MCF 10A (cell line): ENCODE measurements at regions not wholly inside any gene's neighbourhood (a gene's known extent, or its start where the extent isn't known, plus 50 kb on each side); places are given as distances from the start of the nearest gene placed in this dataset.

Experiments
- BruUV-seq: library from RNA; stranded (reverse); fragments of 400-500 nt; replicated peaks from 2 replicates; lab custom pipeline; 2021; lab: Mats Ljungman, UMichigan
- CTCF ChIA-PET: fragments of 300-600 bp; sonication (Branson Sonifier 250); formaldehyde crosslinking; extraction: SDS; loops from one replicate; lab custom pipeline; 2021; ENCODE audit warnings: antibody characterized with exemption, inconsistent platforms; lab: Yijun Ruan, JAX
- POLR2A ChIA-PET: fragments of 300-600, 350-650 bp; sonication (Branson Sonifier 250); formaldehyde crosslinking; extraction: SDS; loops from one replicate; lab custom pipeline; 2020; ENCODE audit warnings: antibody characterized with exemption, inconsistent platforms; lab: Yijun Ruan, JAX
- DNase-seq: peaks from one replicate; pipeline ENCODE4 v3.0.0-alpha.2; 2018; ENCODE audit not compliant: unreplicated experiment
- H3K27ac Mint-ChIP-seq: one replicate; pipeline ENCODE4 v1.8.0; 2022; ENCODE audit warnings: mild to moderate bottlenecking, low read depth, mixed read lengths; ENCODE audit not compliant: unreplicated experiment
- H3K27me3 Mint-ChIP-seq: one replicate; pipeline ENCODE4 v1.8.0; 2022; ENCODE audit warnings: mixed read lengths; ENCODE audit not compliant: insufficient read depth, unreplicated experiment
- H3K36me3 Mint-ChIP-seq: one replicate; pipeline ENCODE4 v1.8.0; 2022; ENCODE audit warnings: mild to moderate bottlenecking, moderate library complexity, mixed read lengths; ENCODE audit not compliant: insufficient read depth, unreplicated experiment
- H3K4me1 Mint-ChIP-seq: one replicate; pipeline ENCODE4 v1.8.0; 2022; ENCODE audit warnings: mixed read lengths; ENCODE audit not compliant: insufficient read depth, unreplicated experiment
- H3K4me3 Mint-ChIP-seq: one replicate; pipeline ENCODE4 v1.8.0; 2022; ENCODE audit warnings: mild to moderate bottlenecking, moderate library complexity, mixed read lengths; ENCODE audit not compliant: unreplicated experiment
- H3K9me3 Mint-ChIP-seq: one replicate; pipeline ENCODE4 v1.8.0; 2022; ENCODE audit warnings: mixed read lengths; ENCODE audit not compliant: unreplicated experiment
- intact Hi-C: fragments of 100-400 bp; cut with micrococcal nuclease; formaldehyde crosslinking; loops from 2 replicates; pipeline ENCODE4 v1.14.1; 2022
- TF ChIP-seq, protein P1 (sequence below): fragments of 200-600 bp; IDR thresholded peaks from one replicate; pipeline ENCODE4 v1.8.0; 2022; ENCODE audit warnings: antibody characterized with exemption, mild to moderate bottlenecking; ENCODE audit not compliant: unreplicated experiment

DNA sequence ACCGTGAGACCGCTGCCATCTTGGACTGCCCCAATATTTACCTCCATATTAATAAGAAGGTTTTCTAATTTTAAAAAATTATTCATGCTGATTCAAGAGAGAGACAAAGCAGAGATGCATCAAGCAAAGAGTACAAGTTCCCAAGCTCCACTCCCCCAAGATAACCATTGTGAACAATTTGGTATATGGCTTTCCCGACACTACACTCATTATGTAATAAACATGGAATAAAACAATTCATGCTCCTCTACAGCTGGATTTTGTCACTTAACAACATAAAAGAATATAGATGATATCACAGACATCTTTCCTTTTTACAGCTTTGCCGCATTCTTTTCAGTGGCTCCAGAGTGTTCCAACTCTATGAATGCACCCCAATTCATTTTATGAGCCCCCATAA, 307.6 kb downstream of the FGFR2 start:
- Mint-ChIP-seq H3K4me1 (peaks cover 8% of the 10 kb centered on the region), H3K27ac (no peak overlapping the region), H3K9me3 (no peaks in the 10 kb centered on the region), H3K4me3 (no peak overlapping the region), H3K27me3 (no peaks in the 10 kb centered on the region), H3K36me3 (no peaks in the 10 kb centered on the region)
- CTCF ChIA-PET, result interaction anchor here (0.6 kb wide), 1 partner anchor 456 kb away, joined by 4 read pairs; no protein-coding TSS in a partner anchor
- POLR2A ChIA-PET, result no interaction called here
- no TSS peak for BruUV-seq
- no peak for DNase-seq
- TF ChIP-seq, protein P1, sequence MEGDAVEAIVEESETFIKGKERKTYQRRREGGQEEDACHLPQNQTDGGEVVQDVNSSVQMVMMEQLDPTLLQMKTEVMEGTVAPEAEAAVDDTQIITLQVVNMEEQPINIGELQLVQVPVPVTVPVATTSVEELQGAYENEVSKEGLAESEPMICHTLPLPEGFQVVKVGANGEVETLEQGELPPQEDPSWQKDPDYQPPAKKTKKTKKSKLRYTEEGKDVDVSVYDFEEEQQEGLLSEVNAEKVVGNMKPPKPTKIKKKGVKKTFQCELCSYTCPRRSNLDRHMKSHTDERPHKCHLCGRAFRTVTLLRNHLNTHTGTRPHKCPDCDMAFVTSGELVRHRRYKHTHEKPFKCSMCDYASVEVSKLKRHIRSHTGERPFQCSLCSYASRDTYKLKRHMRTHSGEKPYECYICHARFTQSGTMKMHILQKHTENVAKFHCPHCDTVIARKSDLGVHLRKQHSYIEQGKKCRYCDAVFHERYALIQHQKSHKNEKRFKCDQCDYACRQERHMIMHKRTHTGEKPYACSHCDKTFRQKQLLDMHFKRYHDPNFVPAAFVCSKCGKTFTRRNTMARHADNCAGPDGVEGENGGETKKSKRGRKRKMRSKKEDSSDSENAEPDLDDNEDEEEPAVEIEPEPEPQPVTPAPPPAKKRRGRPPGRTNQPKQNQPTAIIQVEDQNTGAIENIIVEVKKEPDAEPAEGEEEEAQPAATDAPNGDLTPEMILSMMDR, result no peak
- intact Hi-C loops, result no loop called here

DNA sequence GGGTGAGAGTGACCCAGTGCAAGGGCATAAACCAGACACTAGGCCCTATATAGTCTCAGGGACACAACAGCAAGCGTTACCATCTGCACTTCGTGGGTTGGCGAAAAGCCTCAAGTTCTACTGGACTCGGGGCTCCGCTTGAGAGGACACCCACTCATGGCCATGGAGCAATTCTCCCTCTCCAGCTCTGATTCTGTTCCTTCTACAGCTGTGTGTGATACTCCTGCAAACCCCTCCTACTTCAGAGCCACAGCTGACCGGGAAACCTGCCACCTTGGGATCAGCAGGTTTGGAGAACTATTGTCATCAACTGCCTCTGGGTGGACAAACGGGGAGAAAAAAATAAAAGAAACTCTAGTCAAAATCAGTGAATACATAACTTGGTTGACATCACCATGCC, 306.9 kb downstream of the FGFR2 start:
- intact Hi-C loops, result no loop called here
- Mint-ChIP-seq H3K9me3 (no peaks in the 10 kb centered on the region), H3K27ac (no peak overlapping the region), H3K27me3 (no peaks in the 10 kb centered on the region), H3K4me1 (peaks cover 6% of the 10 kb centered on the region), H3K36me3 (no peaks in the 10 kb centered on the region), H3K4me3 (no peak overlapping the region)
- ChIA-PET CTCF (interaction anchor here (0.6 kb wide), 1 partner anchor 346 kb away, joined by 5 read pairs; no protein-coding TSS in a partner anchor), POLR2A (no interaction called here)
- TF ChIP-seq, protein P1, result no peak
- no peak for DNase-seq
- no TSS peak for BruUV-seq

DNA sequence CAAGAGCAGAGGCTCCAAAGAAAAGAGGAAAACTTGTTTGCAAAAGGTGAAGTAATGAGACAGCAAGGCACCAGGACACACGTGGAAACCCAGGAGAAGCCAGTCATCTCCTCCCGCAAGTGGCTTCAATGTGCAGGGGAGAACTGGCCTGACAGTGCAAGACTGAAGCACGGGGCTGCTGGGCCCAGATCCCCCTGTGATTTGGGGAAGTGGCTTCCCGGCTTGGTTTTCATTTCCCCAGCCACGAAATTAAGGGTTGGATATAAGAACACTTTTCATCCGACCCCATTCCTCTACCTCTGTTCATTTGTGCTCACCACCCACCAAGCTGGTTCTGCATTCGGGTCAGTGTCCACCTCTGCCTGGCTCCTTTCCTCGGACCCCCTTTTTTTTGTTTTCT, 306.4 kb downstream of the FGFR2 start:
- Mint-ChIP-seq H3K9me3 (no peaks in the 10 kb centered on the region), H3K27ac (no peak overlapping the region), H3K27me3 (no peaks in the 10 kb centered on the region), H3K36me3 (no peaks in the 10 kb centered on the region), H3K4me3 (no peak overlapping the region), H3K4me1 (peaks cover 6% of the 10 kb centered on the region)
- intact Hi-C loops, result no loop called here
- no peak for DNase-seq
- POLR2A ChIA-PET, result no interaction called here
- BruUV-seq, result no TSS peak
- CTCF ChIA-PET, result interaction anchor here (0.6 kb wide), 1 partner anchor 346 kb away, joined by 5 read pairs; no protein-coding TSS in a partner anchor
- TF ChIP-seq, protein P1, result no peak

DNA sequence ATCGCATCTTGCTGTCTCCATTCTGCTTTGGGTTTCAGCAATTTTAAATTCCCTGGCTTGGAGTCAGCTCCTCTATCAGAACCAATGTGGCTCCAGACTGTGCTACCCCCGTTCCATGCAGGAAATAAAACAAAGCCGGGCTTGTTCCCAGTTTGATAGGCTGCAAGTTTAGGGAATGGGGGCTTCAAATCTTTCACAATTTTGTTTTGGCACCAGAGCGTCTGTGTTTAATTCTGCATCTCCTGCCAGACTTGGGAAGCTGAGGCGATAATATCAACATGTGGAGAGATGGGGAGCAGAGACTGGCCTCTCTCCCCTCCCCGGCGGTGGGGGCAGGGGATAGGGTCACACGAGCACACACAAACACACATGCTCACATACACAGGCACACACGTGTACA, 305.9 kb downstream of the FGFR2 start:
- TF ChIP-seq, protein P1, result no peak
- BruUV-seq, result no TSS peak
- Mint-ChIP-seq H3K27ac (no peak overlapping the region), H3K9me3 (no peaks in the 10 kb centered on the region), H3K27me3 (no peaks in the 10 kb centered on the region), H3K4me1 (peaks cover 6% of the 10 kb centered on the region), H3K4me3 (no peak overlapping the region), H3K36me3 (no peaks in the 10 kb centered on the region)
- ChIA-PET POLR2A (no interaction called here), CTCF (no interaction called here)
- intact Hi-C loops, result no loop called here
- DNase-seq, result no peak
